Gastroesophageal sphincter (tissue), 4 donors: ENCODE measurements at regions not wholly inside any gene's neighbourhood (a gene's known extent, or its start where the extent isn't known, plus 50 kb on each side); places are given as distances from the start of the nearest gene placed in this dataset.

ENCODE experiments used
- ATAC-seq: fragments of 150-250 bp; one replicate; pipeline ENCODE4 v1.9.1; 2016; ENCODE audit warnings: mild to moderate bottlenecking, moderate library complexity
- H3K27ac ChIP-seq, 4 donors: fragments of 200-600 bp; sonication (generic) in 3 of 4; 1 replicate in 3 of 4; 2 replicates in 1 of 4; pipeline ENCODE4 v1.5.1; 2016 to 2019
- H3K27me3 ChIP-seq: fragments of 200-600 bp; sonication (generic); one replicate; pipeline ENCODE4 v1.5.1; 2019
- H3K36me3 ChIP-seq, 2 donors: fragments of 200-600 bp; sonication (generic); one replicate each; pipeline ENCODE4 v1.5.1; 2019; ENCODE audit warnings: control low read depth in 1 of 2
- H3K4me1 ChIP-seq, 3 donors: fragments of 200-600 bp; sonication (generic); 1 replicate in 2 of 3; 2 replicates in 1 of 3; pipeline ENCODE4 v1.5.1; 2016 to 2019; ENCODE audit warnings: control low read depth in 2 of 3
- H3K4me3 ChIP-seq, 2 donors: fragments of 200-600 bp; sonication (generic); one replicate each; pipeline ENCODE4 v1.5.1; 2019; ENCODE audit warnings: mild to moderate bottlenecking in 1 of 2, moderate library complexity in 1 of 2
- H3K9me3 ChIP-seq, 3 donors: fragments of 200-600 bp; sonication (generic); one replicate each; pipeline ENCODE4 v1.5.1; 2017 to 2019; ENCODE audit warnings: control low read depth in 2 of 3
- EP300 ChIP-seq: sonication (generic); formaldehyde crosslinking; IDR thresholded peaks from one replicate; pipeline ENCODE4 v1.6.1; 2017; ENCODE audit warnings: antibody characterized with exemption, mild to moderate bottlenecking
- POLR2A ChIP-seq, 2 donors: fragments of 450-650 bp; IDR thresholded peaks; one replicate each; pipeline ENCODE4 v1.6.1; 2017; ENCODE audit warnings: antibody characterized with exemption in 2 of 2, mild to moderate bottlenecking in 2 of 2, moderate library complexity in 1 of 2
- POLR2AphosphoS5 ChIP-seq: sonication (generic); formaldehyde crosslinking; IDR thresholded peaks from one replicate; pipeline ENCODE4 v1.6.1; 2017; ENCODE audit warnings: antibody characterized with exemption
- WGBS, 2 donors: methylation state at CpG; one replicate each; pipeline ENCODE4 v1.1.5; 2018; ENCODE audit warnings: low coverage in 1 of 2; 5-methylcytosine and 5-hydroxymethylcytosine counted together
- TF ChIP-seq, protein P1 (sequence below), 4 experiments: fragments of 200-600 bp in 2 of 4; fragments of 450-650 bp in 2 of 4; sonication (generic) in 1 of 4; IDR thresholded peaks; one replicate each; pipeline ENCODE4 v1.5.1; 2017 to 2019; ENCODE audit warnings: antibody characterized with exemption in 4 of 4, mild to moderate bottlenecking in 2 of 4, moderate library complexity in 2 of 4

GRCh38 chr13:48873081-48873480 lies 102.6 kb upstream of the FNDC3A start:
- Histone ChIP-seq H3K9me3 (no peaks in the 10 kb centered on the region), H3K4me1 (no peaks in the 10 kb centered on the region), H3K27ac (no peak overlapping the region), H3K27me3 (peaks cover 10% of the 10 kb centered on the region), H3K4me3 (no peak overlapping the region), H3K36me3 (no peaks in the 10 kb centered on the region)
- WGBS, 2 donors = 33 to 96% methylated on average over 1 of the region's 1 CpG
- TF ChIP-seq POLR2A (IDR thresholded peaks at IDR 0.05) = no peak
- TF ChIP-seq POLR2AphosphoS5 = no peak
- TF ChIP-seq, protein P1, sequence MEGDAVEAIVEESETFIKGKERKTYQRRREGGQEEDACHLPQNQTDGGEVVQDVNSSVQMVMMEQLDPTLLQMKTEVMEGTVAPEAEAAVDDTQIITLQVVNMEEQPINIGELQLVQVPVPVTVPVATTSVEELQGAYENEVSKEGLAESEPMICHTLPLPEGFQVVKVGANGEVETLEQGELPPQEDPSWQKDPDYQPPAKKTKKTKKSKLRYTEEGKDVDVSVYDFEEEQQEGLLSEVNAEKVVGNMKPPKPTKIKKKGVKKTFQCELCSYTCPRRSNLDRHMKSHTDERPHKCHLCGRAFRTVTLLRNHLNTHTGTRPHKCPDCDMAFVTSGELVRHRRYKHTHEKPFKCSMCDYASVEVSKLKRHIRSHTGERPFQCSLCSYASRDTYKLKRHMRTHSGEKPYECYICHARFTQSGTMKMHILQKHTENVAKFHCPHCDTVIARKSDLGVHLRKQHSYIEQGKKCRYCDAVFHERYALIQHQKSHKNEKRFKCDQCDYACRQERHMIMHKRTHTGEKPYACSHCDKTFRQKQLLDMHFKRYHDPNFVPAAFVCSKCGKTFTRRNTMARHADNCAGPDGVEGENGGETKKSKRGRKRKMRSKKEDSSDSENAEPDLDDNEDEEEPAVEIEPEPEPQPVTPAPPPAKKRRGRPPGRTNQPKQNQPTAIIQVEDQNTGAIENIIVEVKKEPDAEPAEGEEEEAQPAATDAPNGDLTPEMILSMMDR (IDR thresholded peaks at IDR 0.05) = no peak
- no peak for TF ChIP-seq EP300
- ATAC-seq = no peak

- Histone ChIP-seq H3K4me1 (no peaks in the 10 kb centered on the region), H3K9me3 (no peaks in the 10 kb centered on the region), H3K36me3 (no peaks in the 10 kb centered on the region), H3K27ac (no peak overlapping the region), H3K27me3 (peaks cover 10% of the 10 kb centered on the region), H3K4me3 (no peak overlapping the region)
- TF ChIP-seq, protein P1 (IDR thresholded peaks at IDR 0.05) = no peak
- no peak for TF ChIP-seq POLR2AphosphoS5
- TF ChIP-seq POLR2A (IDR thresholded peaks at IDR 0.05) = no peak
- 40 to 56% methylated on average over 1 to 2 of the region's 2 CpGs for WGBS, 2 donors
- no peak for ATAC-seq
Observed at GRCh38 chr13:48873587-48873986, 102.1 kb upstream of the FNDC3A start.

DNA sequence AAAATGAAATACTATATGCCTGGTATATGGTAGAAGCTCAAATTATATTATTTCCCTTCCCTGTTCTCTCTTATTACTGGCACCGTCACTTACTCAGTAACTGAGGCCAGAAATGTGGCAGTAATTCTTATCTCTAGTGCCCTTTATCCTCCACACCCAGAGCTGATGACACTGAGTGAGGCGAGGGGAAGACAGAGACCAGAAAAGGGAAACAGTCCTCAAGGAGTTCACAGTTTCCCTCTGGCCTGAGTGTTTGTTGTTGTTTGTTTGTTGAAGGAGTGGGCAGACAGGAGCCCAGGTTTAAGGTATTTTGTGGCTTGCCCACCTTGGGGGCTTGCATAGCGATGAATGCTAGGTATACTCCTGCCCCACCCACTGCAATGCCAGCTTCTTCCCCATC lies 101.5 kb upstream of the FNDC3A start:
- Histone ChIP-seq H3K9me3 (no peaks in the 10 kb centered on the region), H3K27me3 (peaks cover 10% of the 10 kb centered on the region), H3K4me3 (no peak overlapping the region), H3K4me1 (no peaks in the 10 kb centered on the region), H3K27ac (no peak overlapping the region), H3K36me3 (no peaks in the 10 kb centered on the region)
- WGBS, 2 donors = 69 to 82% methylated on average over 2 to 3 of the region's 3 CpGs
- ATAC-seq = no peak
- TF ChIP-seq, protein P1 (IDR thresholded peaks at IDR 0.05) = no peak

DNA sequence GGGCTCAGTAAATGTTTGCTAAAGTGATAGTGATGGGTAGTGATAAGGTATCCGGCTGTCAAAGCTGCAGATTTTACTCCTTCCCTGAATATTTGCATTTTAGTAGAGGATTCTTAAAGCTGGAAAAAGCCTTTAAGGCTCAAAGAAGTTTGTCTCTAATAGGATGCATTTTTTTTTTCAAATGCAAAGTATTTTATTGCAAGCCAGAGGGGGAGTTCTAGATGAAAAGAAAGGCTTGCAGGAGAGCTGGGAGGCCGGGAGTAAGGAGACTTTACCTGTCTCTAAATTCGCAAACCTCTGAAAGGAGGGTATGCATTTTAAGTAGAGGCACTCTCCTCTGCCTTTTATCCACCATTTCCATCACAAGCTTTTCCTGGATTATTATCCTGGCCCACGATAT lies 100.7 kb upstream of the FNDC3A start:
- H3K36me3 ChIP-seq = no peaks in the 10 kb centered on the region
- no peak overlapping the region for H3K27ac ChIP-seq
- no peaks in the 10 kb centered on the region for H3K4me1 ChIP-seq
- no peak overlapping the region for H3K4me3 ChIP-seq
- peaks cover 10% of the 10 kb centered on the region for H3K27me3 ChIP-seq
- ATAC-seq = no peak
- H3K9me3 ChIP-seq = no peaks in the 10 kb centered on the region
- TF ChIP-seq POLR2A (IDR thresholded peaks at IDR 0.05) (no peak), EP300 (no peak), POLR2AphosphoS5 (no peak)
- TF ChIP-seq, protein P1 (IDR thresholded peaks at IDR 0.05) = no peak
- WGBS, 2 donors = 26 to 47% methylated on average over 3 to 4 of the region's 4 CpGs

DNA sequence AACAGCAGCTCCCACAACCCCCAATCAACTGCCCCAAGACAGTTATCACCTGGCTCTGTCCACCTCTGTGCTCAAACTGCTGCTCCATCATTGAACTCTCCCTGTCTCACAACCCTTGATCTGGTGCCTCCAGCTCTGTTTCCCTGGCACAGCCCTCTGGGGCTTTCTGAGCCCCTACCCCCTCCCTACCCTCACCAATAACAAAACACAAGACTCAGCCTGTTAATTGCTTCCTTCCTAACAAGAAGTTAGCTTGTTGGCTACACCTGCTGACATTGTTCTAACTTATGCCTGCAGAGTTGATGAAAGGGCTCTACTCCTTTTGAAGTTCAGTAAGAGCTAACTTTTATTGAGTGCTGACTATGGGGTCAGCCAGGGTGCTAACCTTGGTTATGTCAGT lies 99.4 kb upstream of the FNDC3A start:
- ATAC-seq = no peak
- no peak for TF ChIP-seq POLR2A (IDR thresholded peaks at IDR 0.05)
- Histone ChIP-seq H3K36me3 (no peaks in the 10 kb centered on the region), H3K27ac (no peak overlapping the region), H3K9me3 (no peaks in the 10 kb centered on the region), H3K4me1 (no peaks in the 10 kb centered on the region), H3K27me3 (peaks cover 10% of the 10 kb centered on the region), H3K4me3 (no peak overlapping the region)

- H3K27ac ChIP-seq = no peak overlapping the region
- H3K4me1 ChIP-seq = peaks cover 0 to 5% (median 0%) of the 10 kb centered on the region in 3 donors
- TF ChIP-seq, protein P1 (IDR thresholded peaks at IDR 0.05) = no peak
- TF ChIP-seq EP300 = no peak
- no peak for TF ChIP-seq POLR2AphosphoS5
- TF ChIP-seq POLR2A (IDR thresholded peaks at IDR 0.05) = no peak
- H3K36me3 ChIP-seq = no peaks in the 10 kb centered on the region
- no peaks in the 10 kb centered on the region for H3K9me3 ChIP-seq
- ATAC-seq = no peak
- WGBS, 2 donors = 51 to 74% methylated on average over 2 of the region's 2 CpGs
- H3K27me3 ChIP-seq = peaks cover 10% of the 10 kb centered on the region
- no peak overlapping the region for H3K4me3 ChIP-seq
Observed at GRCh38 chr13:48879432-48879831, 96.3 kb upstream of the FNDC3A start.
